ENCODE measurements at regions not wholly inside any gene's neighbourhood (a gene's known extent, or its start where the extent isn't known, plus 50 kb on each side); places are given as distances from the start of the nearest gene placed in this dataset.
"Not testable (repeated sequence)": the region's sequence is repeated elsewhere in the genome, so short reads cannot be mapped to it uniquely, and the experiment has no call there.

DNA sequence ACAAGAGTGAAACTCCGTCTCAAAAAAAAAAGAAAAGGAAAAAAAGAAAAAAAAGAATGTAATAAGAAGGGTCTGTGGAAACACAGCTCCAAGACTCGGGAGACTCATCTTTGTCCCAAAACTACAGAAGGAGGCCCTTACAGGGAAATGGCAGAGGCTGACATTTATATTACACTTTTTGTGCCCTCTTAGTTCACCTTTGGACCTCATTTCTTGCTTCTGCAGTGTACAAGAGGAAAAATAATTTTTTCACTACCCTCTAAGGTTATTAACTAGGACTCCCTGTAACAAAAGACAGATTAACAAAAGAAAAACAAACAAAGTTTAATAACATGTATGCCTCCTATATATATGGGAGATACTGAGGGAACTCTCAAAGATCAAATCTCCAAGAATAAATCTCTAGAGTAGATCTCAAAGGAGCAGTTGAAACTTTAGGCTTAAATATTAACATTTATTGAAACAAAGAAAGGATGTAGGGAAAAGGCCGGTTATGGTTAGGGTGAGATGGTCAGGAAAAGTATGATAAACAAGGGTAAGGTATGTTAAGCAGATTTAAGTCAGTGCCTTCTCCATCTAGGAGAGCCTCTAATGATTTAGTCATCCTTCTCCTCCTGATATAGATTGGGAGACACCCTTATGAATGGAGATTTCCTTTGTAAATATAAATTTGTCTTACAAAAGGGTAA is 121.3 kb upstream of the JADE1 start:
- no peak for DNase-seq

DNA sequence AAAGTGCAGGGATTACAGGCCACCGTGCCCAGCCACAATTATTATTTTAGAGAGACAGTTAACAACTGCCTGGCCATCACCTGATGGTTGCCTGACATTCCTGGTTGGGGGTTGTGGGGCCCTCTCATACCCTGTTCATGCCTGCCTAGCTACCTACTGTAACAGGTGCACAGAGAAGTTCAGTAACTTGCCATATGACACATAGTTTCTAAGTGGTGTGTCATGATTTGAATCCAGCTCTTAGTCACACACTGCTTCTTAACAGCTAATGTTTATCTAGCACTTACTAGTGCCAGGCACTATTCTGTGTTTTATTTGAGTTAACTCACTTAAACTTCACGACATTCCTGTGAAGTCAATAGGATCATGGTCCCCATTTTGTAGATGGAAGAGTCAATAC is 122.7 kb upstream of the JADE1 start:
- no peak for DNase-seq

DNA sequence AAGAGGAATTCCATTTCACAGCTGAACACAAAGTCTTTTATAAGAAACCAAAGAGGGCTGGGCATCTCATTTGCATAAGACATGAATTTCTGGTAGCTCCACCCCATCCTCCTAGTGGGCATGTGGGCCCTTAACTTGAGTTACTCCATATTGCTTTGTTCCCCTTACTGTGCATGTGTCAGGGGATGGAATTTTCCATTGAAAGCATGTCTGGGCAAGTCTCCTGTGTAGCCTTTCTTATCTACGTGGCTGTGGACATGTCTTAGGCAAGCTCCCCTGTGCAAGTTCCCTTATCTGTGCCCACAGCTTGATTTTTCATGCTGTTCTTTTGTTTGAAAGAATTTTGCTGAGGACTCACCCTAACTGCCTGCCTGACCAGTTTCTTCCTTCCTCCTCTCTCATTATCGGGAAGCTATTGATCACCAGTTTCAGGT is 123.5 kb upstream of the JADE1 start:
- no peak for DNase-seq

DNA sequence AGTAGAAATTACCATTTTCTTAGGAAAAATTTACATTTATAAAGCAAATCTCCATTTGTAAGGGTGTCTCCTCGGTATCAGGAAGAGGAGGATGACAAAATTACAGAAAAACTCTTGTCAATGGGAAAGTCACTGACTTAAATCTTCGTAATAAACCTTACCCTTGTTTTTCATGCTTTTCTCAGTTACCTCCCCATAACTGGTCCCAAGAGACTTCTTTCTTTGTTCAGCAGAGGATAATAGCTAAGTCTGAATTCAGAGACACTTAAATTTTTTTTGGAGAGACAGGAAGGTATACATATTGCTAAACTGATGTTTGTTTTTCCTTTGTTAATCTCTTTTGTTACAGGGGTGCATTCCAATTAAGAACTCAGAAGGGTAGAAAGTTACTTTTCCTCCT is 125.5 kb upstream of the JADE1 start:
- DNase-seq, result no peak

DNA sequence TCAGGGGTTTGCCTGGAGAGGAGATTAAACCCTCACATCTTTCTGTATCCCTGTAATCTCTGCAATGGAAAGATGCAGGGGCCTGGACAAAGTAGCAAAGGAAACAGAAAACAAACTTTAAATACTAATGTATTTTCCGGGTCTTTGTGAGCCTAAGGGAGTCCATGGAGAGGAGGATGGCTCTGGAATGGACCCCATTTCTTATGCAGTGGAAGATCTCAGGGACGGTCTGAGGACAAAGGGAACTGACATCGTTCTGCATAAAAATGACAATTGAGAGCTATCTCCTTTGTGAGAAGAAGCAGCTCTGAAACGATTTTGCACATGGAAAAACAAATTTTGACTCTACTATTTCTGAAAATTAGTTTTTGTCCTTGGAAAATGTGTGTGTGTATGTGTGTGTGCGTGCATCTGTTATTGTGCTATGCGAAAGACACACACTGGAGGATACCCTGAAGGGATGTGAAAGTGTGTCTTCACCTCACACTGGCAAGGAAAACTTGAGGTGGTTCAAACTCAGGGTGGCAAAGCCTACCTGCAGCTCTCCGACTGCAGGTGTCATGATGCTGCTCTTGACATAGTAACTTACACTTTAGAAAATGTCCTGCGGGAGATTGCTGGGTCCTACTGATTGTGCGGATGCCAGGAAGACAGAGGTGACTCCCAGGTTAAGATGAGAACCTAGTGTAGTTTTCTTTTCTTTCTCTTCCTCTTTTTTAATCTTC is 126.4 kb upstream of the JADE1 start:
- no peak for DNase-seq

DNA sequence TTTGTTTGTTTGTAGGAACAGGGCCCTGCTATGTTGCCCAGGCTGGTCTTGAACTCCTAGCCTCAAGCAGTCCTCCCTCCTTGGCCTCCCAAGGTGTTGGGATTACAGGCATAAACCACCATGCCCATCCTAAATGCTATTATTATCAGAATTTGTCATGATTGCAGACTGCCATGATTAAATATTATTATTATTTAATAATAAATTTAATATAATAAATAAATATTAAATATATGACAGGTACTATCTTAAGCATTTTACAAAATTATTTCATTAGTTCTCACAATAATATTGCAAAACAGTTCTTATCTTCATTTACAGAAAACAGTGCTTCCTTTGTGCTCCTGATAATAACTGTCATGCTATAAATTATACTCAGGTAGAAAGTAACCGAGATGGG is 133.4 kb upstream of the JADE1 start:
- no peak for DNase-seq

DNA sequence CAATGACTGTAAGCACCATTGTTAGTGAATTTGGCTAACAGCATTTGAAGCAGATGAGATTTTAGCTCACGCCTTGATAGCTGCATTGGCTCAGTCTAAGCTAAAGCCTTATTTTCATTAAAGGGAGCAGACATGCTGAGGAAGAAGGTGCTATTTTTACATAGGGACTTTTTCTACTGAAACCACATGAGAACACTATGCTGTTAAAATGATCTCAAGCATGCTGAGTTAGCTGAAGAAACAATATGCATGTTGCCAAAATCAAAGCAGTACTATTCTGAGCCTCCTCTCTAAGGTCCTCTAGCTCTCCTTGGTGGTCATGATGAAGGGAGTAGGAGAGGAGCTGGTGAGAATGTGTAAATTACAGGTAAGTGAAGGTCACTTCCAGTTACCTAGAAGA is 134.4 kb upstream of the JADE1 start:
- no peak for DNase-seq

DNA sequence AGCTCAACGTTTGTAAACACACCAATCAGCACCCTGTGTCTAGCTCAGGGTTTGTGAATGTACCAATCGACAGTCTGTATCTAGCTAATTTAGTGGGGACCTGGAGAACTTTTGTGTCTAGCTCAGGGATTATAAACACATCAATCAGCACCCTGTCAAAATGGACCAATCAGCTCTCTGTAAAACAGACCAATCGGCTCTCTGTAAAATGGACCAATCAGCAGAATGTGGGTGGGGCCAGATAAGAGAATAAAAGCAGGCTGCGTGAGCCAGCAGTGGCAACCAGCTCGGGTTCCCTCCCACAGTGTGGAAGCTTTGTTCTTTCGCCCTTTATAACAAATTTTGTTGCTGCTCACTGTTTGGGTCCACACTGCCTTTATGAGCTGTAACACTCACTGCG is 136.3 kb upstream of the JADE1 start:
- DNase-seq, result not testable (repeated sequence)

DNA sequence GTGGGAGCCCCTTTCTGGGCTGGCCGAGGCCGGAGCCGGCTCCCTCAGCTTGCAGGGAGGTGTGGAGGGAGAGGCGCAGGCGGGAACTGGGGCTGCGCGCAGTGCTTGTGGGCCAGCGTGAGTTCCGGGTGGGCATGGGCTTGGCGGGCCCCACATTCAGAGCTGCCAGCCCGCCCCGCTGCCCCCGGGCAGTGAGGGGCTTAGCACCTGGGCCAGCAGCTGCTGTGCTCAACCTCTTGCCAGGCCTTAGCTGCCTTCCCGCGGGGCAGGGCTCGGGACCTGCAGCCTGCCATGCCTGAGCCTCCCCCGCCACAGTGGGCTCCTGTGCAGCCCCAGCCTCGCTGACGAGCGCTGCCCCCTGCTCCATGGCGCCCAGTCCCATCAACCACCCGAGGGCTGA is 136.9 kb upstream of the JADE1 start:
- not testable (repeated sequence) for DNase-seq

DNA sequence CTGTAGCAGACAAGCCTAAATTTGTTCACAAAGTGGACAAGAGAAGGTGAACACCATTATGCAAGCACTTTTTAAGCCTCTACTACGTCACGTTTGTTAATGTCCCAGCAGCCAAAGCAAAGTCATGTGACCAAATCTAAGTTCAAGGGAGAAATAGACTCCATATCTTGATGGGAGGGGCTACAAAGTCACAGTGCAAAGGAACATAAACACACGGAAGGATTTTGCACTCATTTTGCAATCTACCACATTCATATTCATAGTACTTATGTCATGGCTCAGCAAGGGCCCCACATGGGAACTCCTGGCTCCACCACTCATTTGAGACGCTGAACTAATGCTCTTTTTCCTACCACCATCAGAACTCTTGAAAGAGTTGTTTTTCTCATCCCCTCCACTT is 139.0 kb upstream of the JADE1 start:
- DNase-seq, result no peak

DNA sequence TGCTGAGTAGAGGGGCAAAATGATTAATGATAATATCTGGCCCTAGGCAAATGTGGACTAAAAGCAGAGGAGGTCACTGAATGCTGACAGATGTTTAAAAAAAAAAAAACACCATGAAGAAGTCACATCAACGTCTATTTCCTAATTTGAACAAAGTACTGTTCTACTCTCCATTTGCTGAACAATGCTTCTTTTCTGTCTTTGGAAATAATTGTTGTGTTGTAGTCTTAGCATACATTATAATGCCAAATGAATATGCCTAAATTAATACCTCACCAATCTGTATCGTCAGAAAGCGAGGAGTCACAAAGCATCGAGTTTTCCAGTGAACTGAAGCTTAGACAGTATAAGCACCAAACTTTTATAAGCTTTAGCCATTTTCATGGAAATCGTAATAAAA is 140.9 kb upstream of the JADE1 start:
- no peak for DNase-seq

DNA sequence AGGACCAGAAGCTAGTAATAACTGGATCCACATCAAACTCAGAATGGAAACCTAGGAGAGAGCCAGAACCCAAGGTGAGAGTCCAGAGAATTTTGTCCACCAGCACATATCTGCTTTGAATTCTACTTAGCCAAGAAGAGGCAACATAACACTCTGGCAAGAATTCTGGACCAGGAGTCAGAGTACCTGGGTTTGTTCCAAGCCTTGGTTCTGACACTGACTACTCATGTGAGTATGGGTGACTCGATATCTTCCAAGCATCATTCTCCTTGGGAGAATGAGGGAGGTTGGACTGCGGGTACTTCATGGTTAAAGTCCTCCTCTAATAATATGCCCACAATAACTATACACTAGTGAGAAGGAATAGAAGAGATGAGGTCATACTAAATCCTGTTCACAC is 144.0 kb upstream of the JADE1 start:
- no peak for DNase-seq

DNA sequence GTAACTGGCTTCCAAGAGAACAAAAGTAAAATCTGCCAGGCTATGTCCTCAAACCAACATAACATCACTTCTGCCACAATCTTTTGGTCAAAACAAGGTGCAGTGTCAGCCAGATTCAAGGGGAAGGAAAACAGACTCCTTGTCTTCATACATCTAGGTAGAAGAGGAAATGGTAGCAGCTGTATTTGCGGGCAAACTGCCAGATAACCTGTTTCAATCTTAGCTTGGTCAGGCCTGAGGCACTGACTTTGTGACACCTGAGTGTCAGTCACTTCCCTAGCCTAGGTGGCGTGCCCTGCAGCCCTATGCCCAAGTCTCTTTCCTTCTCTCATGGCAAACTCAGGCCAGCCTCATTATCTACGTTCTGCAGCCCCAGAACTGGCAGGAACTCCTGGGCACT is 146.2 kb upstream of the JADE1 start:
- DNase-seq, result no peak

DNA sequence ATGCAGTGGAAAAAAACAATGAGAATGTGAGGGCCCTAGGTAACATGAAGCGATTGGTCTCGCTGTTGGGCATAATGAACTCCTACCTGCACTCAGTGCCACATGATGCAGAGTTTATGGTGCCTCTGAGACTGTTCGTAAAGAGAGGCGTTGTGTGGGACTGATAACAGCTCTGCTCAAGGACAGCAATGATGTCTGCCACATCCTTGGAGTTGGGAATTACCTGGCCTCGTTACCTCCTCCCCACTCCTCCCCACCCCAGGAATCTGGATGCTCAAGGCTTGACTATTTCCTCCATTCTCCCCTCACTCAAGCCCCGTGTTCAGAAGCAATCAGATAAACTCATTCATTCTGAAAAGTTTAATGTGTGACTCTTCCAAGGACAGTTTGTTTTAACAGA is 148.0 kb upstream of the JADE1 start:
- DNase-seq, result no peak

DNA sequence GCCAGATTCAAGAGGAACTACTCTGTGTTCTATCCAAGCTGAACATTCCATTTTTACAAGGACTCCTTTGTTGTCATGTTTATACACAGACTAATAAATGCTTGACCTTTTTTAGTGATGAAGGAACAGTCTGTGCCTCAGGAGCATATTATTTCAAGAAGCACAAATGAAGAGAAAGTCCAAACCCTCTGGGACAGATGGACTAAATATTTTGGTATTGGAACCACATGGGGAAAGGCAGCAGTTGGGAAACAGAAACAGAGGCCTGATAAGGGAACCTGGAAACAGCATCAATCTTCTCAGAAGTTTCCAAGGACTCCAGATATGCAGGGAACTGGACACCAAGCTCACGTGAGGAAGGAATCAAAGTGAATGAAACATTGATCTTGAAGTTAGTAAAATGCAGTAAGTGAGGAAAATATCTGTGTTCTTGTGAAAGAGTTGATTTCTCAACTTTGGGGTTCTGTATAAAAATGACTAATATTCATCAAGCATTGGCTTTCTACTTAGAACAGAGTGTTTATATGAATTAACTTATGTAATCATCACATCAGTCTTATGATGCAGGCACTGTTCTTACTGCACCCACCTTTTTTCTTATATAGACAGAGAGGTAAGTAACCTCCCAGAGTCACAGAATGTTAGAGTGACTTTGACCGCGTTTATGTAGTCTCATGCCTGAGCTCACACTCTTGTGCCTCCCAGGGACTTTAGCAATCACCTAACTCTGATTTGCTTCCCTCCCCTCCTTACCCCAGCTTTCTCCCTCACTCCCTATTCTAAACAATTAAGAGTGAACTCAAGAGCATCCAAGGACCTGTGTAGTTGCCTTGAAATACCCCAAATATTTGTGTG is 148.9 kb upstream of the JADE1 start:
- no peak for DNase-seq

DNA sequence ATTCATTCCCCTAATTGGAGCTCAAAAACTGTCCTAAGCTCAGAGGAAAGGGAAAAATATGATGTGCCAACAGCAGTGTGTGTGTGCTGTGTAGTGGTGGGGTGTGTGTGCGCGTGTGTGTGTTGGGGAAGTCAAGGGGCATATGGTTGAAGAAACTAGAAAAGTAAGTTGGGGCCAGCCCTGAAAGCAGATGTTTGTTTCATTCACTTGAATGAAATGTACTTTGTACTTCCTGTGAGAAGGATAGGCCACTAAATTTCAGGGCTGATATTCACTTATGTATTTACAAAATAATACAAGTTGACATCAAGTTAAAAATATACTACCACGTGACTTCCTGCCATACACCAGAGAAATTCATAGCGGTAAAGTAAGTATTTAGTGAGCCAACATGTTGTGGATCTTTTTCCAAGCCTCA is 151.3 kb upstream of the JADE1 start:
- no peak for DNase-seq

DNA sequence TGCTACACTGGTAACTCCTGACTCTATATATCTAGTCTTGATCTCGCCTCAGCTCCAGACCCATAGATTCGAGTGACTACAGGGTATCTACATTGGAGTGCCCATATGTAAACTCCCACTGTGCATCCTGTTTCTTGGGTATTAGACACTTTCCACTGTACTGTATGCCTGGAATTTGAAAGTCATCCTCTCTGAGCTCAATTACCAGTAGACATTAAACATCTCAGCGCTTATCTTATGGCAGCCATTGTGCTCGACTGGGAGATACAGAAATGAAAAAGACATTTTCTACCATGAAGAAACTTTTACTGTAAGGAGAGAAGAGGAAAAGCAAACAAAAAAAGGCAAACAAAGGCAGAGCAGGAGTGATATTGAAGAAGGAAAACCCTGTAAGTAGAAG is 151.9 kb upstream of the JADE1 start:
- no peak for DNase-seq

DNA sequence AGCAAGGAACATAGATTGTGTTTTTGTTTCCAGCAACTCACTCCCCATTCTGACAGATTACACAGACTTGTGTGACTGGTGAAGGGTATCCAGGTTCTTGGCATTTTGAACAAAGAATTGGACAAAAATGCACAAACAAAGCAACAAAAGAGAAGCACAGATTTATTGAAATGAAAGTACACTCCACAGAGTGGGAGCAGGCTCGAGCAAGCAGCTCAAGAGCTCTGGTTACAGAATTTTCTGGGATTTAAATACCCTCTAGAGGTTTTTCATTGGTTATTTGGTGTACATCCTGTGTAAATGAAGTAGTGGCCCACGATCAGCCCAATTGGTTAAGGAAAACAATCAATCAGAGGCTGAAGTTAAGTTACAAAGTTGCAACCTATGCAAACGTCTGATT is 155.0 kb upstream of the JADE1 start:
- no peak for DNase-seq

DNA sequence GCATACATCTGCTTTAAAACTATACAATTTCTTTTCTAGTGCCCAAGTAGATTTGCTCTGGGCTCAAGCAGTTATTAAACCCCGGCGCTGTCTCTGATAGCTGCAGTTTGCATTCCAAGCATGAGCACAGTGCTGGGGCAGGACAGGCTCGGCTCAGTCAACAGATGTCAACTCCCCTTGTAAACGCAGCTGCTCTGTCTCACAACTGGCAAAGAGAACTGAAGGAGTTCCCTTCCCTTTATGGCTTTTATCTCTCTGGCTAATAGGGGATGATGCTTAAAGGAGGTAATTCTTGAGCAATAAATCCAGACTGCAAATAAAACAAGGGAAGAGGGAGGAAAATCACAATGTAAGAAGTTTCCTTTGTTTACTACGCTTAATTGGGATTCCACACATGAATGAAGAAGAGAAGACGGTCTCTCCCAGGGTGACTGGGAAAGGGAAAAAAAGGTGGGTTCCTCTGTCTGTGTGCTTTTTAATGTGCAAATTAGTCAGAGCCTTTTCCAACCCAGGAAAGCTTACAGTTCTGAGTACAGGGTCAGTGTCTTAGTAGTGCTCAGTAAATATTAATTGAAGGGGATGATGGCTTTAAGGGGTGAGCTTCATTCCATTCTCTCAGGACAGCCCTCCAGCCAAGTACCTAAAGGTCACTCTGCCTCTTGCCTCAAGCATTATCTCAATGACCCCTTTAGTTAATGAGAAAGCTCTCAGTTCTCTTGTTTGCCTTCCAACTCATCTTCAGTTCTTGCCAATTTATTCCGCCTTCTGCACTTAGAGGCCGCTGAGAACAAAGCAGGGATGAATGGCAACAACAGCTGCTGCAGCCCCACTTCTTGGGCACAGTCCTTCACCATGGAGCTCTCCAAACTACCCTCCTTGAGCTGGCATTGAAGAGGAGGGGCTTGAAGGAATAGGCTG is 155.7 kb upstream of the JADE1 start:
- peak; percentile 27 for DNase-seq

DNA sequence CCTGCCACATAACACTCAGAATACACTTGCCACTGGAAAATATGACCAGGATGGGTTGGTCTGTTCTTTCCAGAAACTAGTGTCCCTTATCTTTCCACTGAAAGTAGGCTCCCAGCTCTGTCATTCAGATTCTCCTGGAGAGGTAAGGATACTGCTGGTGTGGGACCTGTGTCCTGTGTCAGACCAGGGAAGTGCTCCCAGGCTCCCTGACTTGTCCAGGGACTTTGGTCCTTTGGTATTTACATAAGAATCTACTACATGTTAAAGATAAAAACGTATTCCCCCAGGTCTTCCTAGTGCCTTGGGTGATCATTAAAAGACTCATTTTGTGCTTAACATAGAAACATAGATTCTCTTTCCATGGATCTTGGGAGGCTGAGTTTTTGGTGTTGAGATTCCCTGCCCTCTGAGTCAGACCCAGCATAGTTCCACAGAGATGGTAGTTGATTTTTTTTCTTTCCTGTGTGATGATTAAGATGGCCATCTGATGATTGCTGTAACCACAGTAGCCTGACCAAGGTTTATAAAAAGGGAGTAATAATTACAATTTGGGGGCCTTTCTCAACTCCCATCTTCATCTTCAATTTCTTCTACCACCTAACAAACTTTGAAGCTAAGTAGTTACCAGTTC is 159.8 kb upstream of the JADE1 start:
- peak; percentile 81 for DNase-seq

DNA sequence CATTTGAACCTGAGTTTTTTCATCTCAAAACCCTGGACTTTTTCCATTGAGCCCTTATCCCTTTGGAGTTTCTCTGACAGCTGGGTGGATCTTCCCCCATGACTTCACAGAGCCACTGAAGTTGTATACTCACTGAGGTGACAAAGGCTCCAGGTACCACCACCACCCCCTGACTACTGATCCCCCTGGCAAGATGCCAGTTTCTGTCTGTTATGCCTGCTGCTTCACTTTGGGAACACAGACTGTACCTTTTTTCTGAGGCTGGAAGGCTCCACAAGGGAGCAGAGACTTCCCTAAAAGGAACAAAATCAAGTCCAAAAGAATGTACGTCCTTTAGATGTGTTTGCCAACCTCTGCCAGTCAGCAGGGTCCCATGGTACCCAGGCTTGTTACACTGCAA is 160.3 kb upstream of the JADE1 start:
- no peak for DNase-seq

DNA sequence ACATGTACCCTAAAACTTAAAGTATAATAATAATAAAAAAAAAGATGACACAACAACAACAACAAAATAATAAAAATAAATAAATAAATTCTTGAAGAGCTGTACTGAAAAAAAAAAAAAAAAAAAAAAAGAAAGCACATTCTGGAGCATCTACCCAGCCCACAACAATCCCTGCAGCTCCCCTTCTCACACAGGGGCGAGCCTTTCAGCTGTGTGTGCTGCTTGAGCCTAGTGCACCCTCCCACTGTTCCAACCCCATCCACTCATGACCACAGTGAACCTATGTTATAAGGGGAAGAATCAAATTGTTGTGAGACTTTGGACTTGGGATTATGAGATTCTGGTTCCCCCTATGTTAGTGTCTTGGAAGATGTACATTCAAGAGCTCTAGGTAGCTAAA is 161.5 kb upstream of the JADE1 start:
- no peak for DNase-seq

All from fibroblast of skin of right biceps (primary cell).